22Rv1 (cell line): ENCODE measurements at regions not wholly inside any gene's neighbourhood (a gene's known extent, or its start where the extent isn't known, plus 50 kb on each side); places are given as distances from the start of the nearest gene placed in this dataset.

Source experiments
- ZFX ChIP-seq: fragments of 450-650 bp; IDR thresholded peaks from 2 replicates; pipeline ENCODE4 v1.6.1; 2017; ENCODE audit warnings: antibody characterized with exemption, borderline replicate concordance
- TF ChIP-seq, protein P1 (sequence below): fragments of 450-650 bp; IDR thresholded peaks from 2 replicates; pipeline ENCODE4 v1.5.1; 2017; ENCODE audit warnings: mild to moderate bottlenecking

DNA sequence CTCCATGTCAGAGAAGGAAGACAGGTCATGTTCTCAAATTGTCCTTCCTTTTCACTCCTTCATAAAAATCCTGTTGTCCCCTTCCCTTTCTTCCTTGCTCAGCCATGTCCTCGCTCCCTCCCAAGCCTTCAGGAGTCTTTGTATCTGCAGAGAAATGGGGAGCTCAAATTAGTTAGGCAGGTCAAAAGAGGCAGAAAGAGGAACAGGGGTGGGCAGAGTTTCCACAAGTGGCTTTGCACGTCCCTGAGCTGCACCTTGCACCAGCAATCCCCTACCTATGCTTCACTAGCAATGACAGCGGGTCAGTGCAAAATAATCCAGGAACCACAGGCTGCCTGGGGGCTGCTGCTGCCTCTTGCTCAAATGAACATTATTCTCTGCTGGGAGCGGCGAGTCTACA lies 152.1 kb upstream of the ITGA6 start:
- TF ChIP-seq, protein P1, sequence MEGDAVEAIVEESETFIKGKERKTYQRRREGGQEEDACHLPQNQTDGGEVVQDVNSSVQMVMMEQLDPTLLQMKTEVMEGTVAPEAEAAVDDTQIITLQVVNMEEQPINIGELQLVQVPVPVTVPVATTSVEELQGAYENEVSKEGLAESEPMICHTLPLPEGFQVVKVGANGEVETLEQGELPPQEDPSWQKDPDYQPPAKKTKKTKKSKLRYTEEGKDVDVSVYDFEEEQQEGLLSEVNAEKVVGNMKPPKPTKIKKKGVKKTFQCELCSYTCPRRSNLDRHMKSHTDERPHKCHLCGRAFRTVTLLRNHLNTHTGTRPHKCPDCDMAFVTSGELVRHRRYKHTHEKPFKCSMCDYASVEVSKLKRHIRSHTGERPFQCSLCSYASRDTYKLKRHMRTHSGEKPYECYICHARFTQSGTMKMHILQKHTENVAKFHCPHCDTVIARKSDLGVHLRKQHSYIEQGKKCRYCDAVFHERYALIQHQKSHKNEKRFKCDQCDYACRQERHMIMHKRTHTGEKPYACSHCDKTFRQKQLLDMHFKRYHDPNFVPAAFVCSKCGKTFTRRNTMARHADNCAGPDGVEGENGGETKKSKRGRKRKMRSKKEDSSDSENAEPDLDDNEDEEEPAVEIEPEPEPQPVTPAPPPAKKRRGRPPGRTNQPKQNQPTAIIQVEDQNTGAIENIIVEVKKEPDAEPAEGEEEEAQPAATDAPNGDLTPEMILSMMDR: no peak
- no peak for TF ChIP-seq ZFX
